ENCODE measurements at regions not wholly inside any gene's neighbourhood (a gene's known extent, or its start where the extent isn't known, plus 50 kb on each side); places are given as distances from the start of the nearest gene placed in this dataset.

- TF ChIP-seq CTCF (IDR thresholded peaks at IDR 0.05; ENCODE audit: poor library complexity) (no peak), EZH2phosphoT487 (IDR thresholded peaks at IDR 0.05; ENCODE audit: low read depth, severe bottlenecking, unreplicated experiment) (no peak)
Measured at GRCh38 chr15:96969732-96970710, 639.5 kb downstream of the NR2F2 start.
